Transverse colon (tissue), 4 donors: ENCODE measurements at regions not wholly inside any gene's neighbourhood (a gene's known extent, or its start where the extent isn't known, plus 50 kb on each side); places are given as distances from the start of the nearest gene placed in this dataset.

Source experiments
- DNase-seq: peaks from one replicate; pipeline ENCODE4 v3.0.0-alpha.2; 2019
- H3K27ac ChIP-seq, 4 donors: fragments of 200-600 bp; sonication (generic); 2 replicates each; pipeline ENCODE4 v1.5.1; 2016 to 2018; ENCODE audit warnings: inconsistent platforms in 4 of 4
- H3K27me3 ChIP-seq: fragments of 200-600 bp; sonication (generic); 2 replicates; pipeline ENCODE4 v1.5.1; 2017; ENCODE audit warnings: inconsistent platforms
- H3K36me3 ChIP-seq, 4 donors: fragments of 200-600 bp; sonication (generic); 2 replicates each; pipeline ENCODE4 v1.5.1; 2017 to 2019; ENCODE audit warnings: inconsistent platforms in 4 of 4
- H3K4me1 ChIP-seq, 4 donors: fragments of 200-600 bp; sonication (generic); 2 replicates each; pipeline ENCODE4 v1.5.1; 2017 to 2020; ENCODE audit warnings: inconsistent platforms in 4 of 4
- H3K4me3 ChIP-seq, 4 donors: fragments of 200-600 bp; sonication (generic); 1 replicate in 1 of 4; 2 replicates in 3 of 4; pipeline versions ENCODE4 v1.5.1 to v1.6.1; 2017 to 2019; ENCODE audit warnings: inconsistent platforms in 4 of 4
- H3K9me3 ChIP-seq, 2 donors: fragments of 200-600 bp; sonication (generic); 2 replicates each; pipeline ENCODE4 v1.5.1; 2017 to 2019; ENCODE audit warnings: inconsistent platforms in 2 of 2
- CTCF ChIP-seq, 5 experiments: fragments of 200-600 bp in 3 of 5; fragments of 450-650 bp in 2 of 5; sonication (generic) in 3 of 5; IDR thresholded peaks; 1 replicate in 2 of 5; 2 replicates in 3 of 5; pipeline ENCODE4 v1.5.1; 2016 to 2017; ENCODE audit warnings: antibody characterized with exemption in 5 of 5, inconsistent platforms in 3 of 5, mild to moderate bottlenecking in 2 of 5, moderate library complexity in 1 of 5
- EP300 ChIP-seq: sonication (generic); formaldehyde crosslinking; IDR thresholded peaks from one replicate; pipeline ENCODE4 v1.6.1; 2017; ENCODE audit warnings: antibody characterized with exemption, low read depth
- POLR2A ChIP-seq: fragments of 450-650 bp; IDR thresholded peaks from one replicate; pipeline ENCODE4 v1.6.1; 2016; ENCODE audit warnings: antibody characterized with exemption, mild to moderate bottlenecking, moderate library complexity
- POLR2AphosphoS5 ChIP-seq, 3 donors: sonication (generic); formaldehyde crosslinking; IDR thresholded peaks; one replicate each; pipeline ENCODE4 v1.6.1; 2016; ENCODE audit warnings: antibody characterized with exemption in 3 of 3
- WGBS, 2 donors: methylation state at CpG; one replicate each; pipeline ENCODE4 v1.1.5; 2018; ENCODE audit warnings: low coverage in 1 of 2; 5-methylcytosine and 5-hydroxymethylcytosine counted together
- in situ Hi-C, 4 donors: fragments of 200-750 bp; cut with MboI; loops; one replicate each; pipeline versions ENCODE4 v1.15.0 to v1.15.1; 2017; ENCODE audit warnings: low sequenced_read_pairs in 3 of 4, low pct_ligation_motif_present in 1 of 4, low pct_unique_long_range_greater_than_20kb in 1 of 4
- intact Hi-C: fragments of 100-400 bp; cut with DNase I; formaldehyde crosslinking; loops from one replicate; pipeline ENCODE4 v1.15.1; 2023; ENCODE audit warnings: low total_unique reads

GRCh38 chr1:238108417-238108816, 217.7 kb upstream of the ZP4 start:
- DNase-seq: no peak
- 90% methylated on average over 2 of the region's 2 CpGs; no CpG with 5 or more reads in 1 of the 2 donors for WGBS, 2 donors
- H3K9me3 ChIP-seq: no peaks in the 10 kb centered on the region
- H3K27ac ChIP-seq: no peak overlapping the region
- no peaks in the 10 kb centered on the region for H3K27me3 ChIP-seq
- intact Hi-C loops (no loop called here), in situ Hi-C loops (no loop called here)
- H3K36me3 ChIP-seq: no peaks in the 10 kb centered on the region
- H3K4me1 ChIP-seq: no peaks in the 10 kb centered on the region
- H3K4me3 ChIP-seq: no peak overlapping the region
- no peak for TF ChIP-seq CTCF (IDR thresholded peaks at IDR 0.05)
- no peak for TF ChIP-seq EP300
- TF ChIP-seq POLR2A: no peak
- TF ChIP-seq POLR2AphosphoS5 (IDR thresholded peaks at IDR 0.05): no peak

- Histone ChIP-seq H3K36me3 (no peaks in the 10 kb centered on the region), H3K9me3 (no peaks in the 10 kb centered on the region), H3K27me3 (no peaks in the 10 kb centered on the region), H3K4me1 (no peaks in the 10 kb centered on the region), H3K27ac (no peak overlapping the region), H3K4me3 (no peak overlapping the region)
- in situ Hi-C loops (no loop called here), intact Hi-C loops (no loop called here)
- no peak for DNase-seq
- no peak for TF ChIP-seq EP300
- TF ChIP-seq CTCF (IDR thresholded peaks at IDR 0.05): no peak
- no peak for TF ChIP-seq POLR2A
- TF ChIP-seq POLR2AphosphoS5 (IDR thresholded peaks at IDR 0.05): no peak
- WGBS, 2 donors: 25 to 33% methylated on average over 1 of the region's 1 CpG
These were observed 216.6 kb upstream of the ZP4 start for GRCh38 chr1:238107322-238107721.

GRCh38 chr1:238104752-238105151, 214.0 kb upstream of the ZP4 start:
- 47% methylated on average over 2 of the region's 2 CpGs; no CpG with 5 or more reads in 1 of the 2 donors for WGBS, 2 donors
- H3K9me3 ChIP-seq: no peaks in the 10 kb centered on the region
- no peak for TF ChIP-seq CTCF (IDR thresholded peaks at IDR 0.05)
- TF ChIP-seq EP300: no peak
- TF ChIP-seq POLR2A: no peak
- no peak overlapping the region for H3K27ac ChIP-seq
- H3K27me3 ChIP-seq: no peaks in the 10 kb centered on the region
- no peak for DNase-seq
- no peaks in the 10 kb centered on the region for H3K36me3 ChIP-seq
- no peak overlapping the region for H3K4me3 ChIP-seq
- no peaks in the 10 kb centered on the region for H3K4me1 ChIP-seq
- in situ Hi-C loops (no loop called here), intact Hi-C loops (no loop called here)

GRCh38 chr1:238101923-238102322, 211.2 kb upstream of the ZP4 start:
- no peaks in the 10 kb centered on the region for H3K9me3 ChIP-seq
- no peaks in the 10 kb centered on the region for H3K27me3 ChIP-seq
- no peak overlapping the region for H3K27ac ChIP-seq
- 88 to 94% methylated on average over 2 of the region's 2 CpGs for WGBS, 2 donors
- in situ Hi-C loops (no loop called here), intact Hi-C loops (no loop called here)
- no peak overlapping the region for H3K4me3 ChIP-seq
- TF ChIP-seq POLR2AphosphoS5 (IDR thresholded peaks at IDR 0.05) (no peak), EP300 (no peak), CTCF (IDR thresholded peaks at IDR 0.05) (no peak), POLR2A (no peak)
- DNase-seq: no peak
- H3K4me1 ChIP-seq: no peaks in the 10 kb centered on the region
- no peaks in the 10 kb centered on the region for H3K36me3 ChIP-seq
